ENCODE measurements at regions not wholly inside any gene's neighbourhood (a gene's known extent, or its start where the extent isn't known, plus 50 kb on each side); places are given as distances from the start of the nearest gene placed in this dataset.

DNA sequence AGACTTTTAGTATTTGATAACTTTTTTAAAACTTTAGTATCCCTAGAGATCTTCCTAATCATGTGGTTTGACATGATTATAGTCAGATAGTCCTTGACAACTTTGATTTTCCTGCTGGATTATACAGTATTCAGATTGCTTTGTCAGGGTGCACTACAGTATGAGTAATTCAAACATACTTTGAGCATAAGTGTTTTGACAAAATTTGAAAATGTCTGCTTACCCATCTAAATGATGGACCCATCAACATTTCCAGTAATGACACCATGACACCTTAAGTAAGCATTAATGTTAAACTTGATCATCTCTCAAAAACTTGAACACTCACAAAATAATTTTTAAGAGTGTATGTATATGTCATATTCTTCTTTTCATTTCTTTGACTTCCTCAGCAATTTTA lies 514.5 kb upstream of the SMIM31 start:
- TF ChIP-seq SMAD3 (CRISPR knock-in tag; IDR thresholded peaks at IDR 0.05; ENCODE audit: borderline replicate concordance) (no peak), PRRX2 (CRISPR knock-in tag; IDR thresholded peaks at IDR 0.05) (no peak)
- TF ChIP-seq, protein P1, sequence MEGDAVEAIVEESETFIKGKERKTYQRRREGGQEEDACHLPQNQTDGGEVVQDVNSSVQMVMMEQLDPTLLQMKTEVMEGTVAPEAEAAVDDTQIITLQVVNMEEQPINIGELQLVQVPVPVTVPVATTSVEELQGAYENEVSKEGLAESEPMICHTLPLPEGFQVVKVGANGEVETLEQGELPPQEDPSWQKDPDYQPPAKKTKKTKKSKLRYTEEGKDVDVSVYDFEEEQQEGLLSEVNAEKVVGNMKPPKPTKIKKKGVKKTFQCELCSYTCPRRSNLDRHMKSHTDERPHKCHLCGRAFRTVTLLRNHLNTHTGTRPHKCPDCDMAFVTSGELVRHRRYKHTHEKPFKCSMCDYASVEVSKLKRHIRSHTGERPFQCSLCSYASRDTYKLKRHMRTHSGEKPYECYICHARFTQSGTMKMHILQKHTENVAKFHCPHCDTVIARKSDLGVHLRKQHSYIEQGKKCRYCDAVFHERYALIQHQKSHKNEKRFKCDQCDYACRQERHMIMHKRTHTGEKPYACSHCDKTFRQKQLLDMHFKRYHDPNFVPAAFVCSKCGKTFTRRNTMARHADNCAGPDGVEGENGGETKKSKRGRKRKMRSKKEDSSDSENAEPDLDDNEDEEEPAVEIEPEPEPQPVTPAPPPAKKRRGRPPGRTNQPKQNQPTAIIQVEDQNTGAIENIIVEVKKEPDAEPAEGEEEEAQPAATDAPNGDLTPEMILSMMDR (IDR thresholded peaks at IDR 0.05), result no peak
- TF ChIP-seq, protein P2, sequence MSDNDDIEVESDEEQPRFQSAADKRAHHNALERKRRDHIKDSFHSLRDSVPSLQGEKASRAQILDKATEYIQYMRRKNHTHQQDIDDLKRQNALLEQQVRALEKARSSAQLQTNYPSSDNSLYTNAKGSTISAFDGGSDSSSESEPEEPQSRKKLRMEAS (CRISPR knock-in tag; IDR thresholded peaks at IDR 0.05), result no peak

Data from WTC11 (cell line).